ENCODE measurements at regions not wholly inside any gene's neighbourhood (a gene's known extent, or its start where the extent isn't known, plus 50 kb on each side); places are given as distances from the start of the nearest gene placed in this dataset.

DNA sequence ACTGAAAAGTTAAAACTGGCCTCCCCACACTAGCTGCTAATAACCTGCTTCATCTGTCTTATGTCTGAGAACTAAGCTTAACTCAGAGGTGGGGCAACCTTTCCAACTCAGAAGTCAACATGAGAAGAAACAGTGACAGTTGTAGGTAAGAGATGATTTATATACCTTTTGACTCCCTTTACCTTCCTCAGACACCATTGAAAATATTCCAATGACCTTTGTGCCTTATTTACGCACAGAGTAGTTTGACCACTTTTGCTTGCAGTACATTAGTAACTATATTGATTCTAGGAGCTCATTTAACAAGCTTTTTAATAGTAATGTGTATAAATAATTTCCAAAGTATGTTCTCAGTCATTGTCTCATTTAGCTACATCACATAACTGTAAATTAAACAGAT, 77.6 kb downstream of the ALX1 start:
- TF ChIP-seq CTCF (IDR thresholded peaks at IDR 0.05; ENCODE audit: insufficient read depth, low read depth, low read length) (no peak), EZH2 (IDR thresholded peaks at IDR 0.05; ENCODE audit: insufficient read depth, low read length) (no peak)

All from astrocyte (in vitro differentiated cells and primary cell).